ENCODE measurements at regions not wholly inside any gene's neighbourhood (a gene's known extent, or its start where the extent isn't known, plus 50 kb on each side); places are given as distances from the start of the nearest gene placed in this dataset.

- no peaks in the 10 kb centered on the region for H3K9me3 ChIP-seq
- DNase-seq (no peak), ATAC-seq (no peak)
- no peak for TF ChIP-seq CTCF (IDR thresholded peaks at IDR 0.05)
- H3K4me3 ChIP-seq = no peak overlapping the region
- intact Hi-C loops (cut with DNase I) = no loop called here
- H3K36me3 ChIP-seq = no peaks in the 10 kb centered on the region
- H3K27ac ChIP-seq = no peak overlapping the region
- no peaks in the 10 kb centered on the region for H3K27me3 ChIP-seq
- no peaks in the 10 kb centered on the region for H3K4me1 ChIP-seq
Observed at GRCh38 chr9:18007621-18008020, 428.8 kb downstream of the SH3GL2 start.

- no peaks in the 10 kb centered on the region for H3K4me1 ChIP-seq
- H3K9me3 ChIP-seq = no peaks in the 10 kb centered on the region
- no peak overlapping the region for H3K27ac ChIP-seq
- ATAC-seq (no peak), DNase-seq (no peak)
- no peak overlapping the region for H3K4me3 ChIP-seq
- no peak for TF ChIP-seq CTCF (IDR thresholded peaks at IDR 0.05)
- no peaks in the 10 kb centered on the region for H3K36me3 ChIP-seq
- intact Hi-C loops (cut with DNase I) = no loop called here
- no peaks in the 10 kb centered on the region for H3K27me3 ChIP-seq
Observed at GRCh38 chr9:18009902-18010301, 431.0 kb downstream of the SH3GL2 start.

- DNase-seq (no peak), ATAC-seq (no peak)
- Histone ChIP-seq H3K9me3 (no peaks in the 10 kb centered on the region), H3K36me3 (no peaks in the 10 kb centered on the region), H3K4me1 (no peaks in the 10 kb centered on the region), H3K4me3 (no peak overlapping the region), H3K27me3 (no peaks in the 10 kb centered on the region), H3K27ac (no peak overlapping the region)
- intact Hi-C loops (cut with DNase I) = no loop called here
- TF ChIP-seq CTCF (IDR thresholded peaks at IDR 0.05) = no peak
Observed at GRCh38 chr9:18010492-18010891, 431.6 kb downstream of the SH3GL2 start.

- Histone ChIP-seq H3K27ac (no peak overlapping the region), H3K9me3 (no peaks in the 10 kb centered on the region), H3K4me3 (no peak overlapping the region), H3K36me3 (no peaks in the 10 kb centered on the region), H3K4me1 (no peaks in the 10 kb centered on the region), H3K27me3 (no peaks in the 10 kb centered on the region)
- DNase-seq = no peak
- ATAC-seq = no peak
- intact Hi-C loops (cut with DNase I) = no loop called here
- no peak for TF ChIP-seq CTCF (IDR thresholded peaks at IDR 0.05)
Observed at GRCh38 chr9:18012170-18012569, 433.3 kb downstream of the SH3GL2 start.

GRCh38 chr9:18014556-18014955 lies 435.7 kb downstream of the SH3GL2 start:
- TF ChIP-seq CTCF (IDR thresholded peaks at IDR 0.05) = no peak
- Histone ChIP-seq H3K4me1 (no peaks in the 10 kb centered on the region), H3K27me3 (no peaks in the 10 kb centered on the region), H3K36me3 (no peaks in the 10 kb centered on the region), H3K27ac (no peak overlapping the region), H3K4me3 (no peak overlapping the region), H3K9me3 (peaks cover 0 to 8% of the 10 kb centered on the region in 2 donors)
- DNase-seq (no peak), ATAC-seq (no peak)
- intact Hi-C loops (cut with DNase I) = no loop called here

Data from left lung (tissue), 4 donors.